ENCODE measurements at regions not wholly inside any gene's neighbourhood (a gene's known extent, or its start where the extent isn't known, plus 50 kb on each side); places are given as distances from the start of the nearest gene placed in this dataset.

DNA sequence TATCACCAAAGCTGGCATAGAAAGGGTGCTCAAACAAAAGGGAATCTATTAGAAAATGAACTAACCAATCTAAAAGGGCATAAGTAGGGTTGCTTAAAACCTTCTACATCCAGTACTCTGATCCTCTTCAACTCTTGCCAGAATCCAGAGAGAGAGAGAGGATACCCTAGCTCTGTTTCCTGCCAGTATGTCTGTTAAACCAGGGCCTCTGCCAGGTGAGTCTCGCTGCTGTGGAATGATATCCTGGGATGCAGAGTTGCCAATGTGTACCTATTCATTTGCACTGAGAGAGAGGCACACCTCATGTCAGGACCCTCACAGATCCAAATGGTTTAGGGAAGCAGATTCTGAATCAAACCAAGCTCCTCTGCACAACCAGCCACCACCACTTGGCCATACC is 79.8 kb upstream of the DYNLRB2 start:
- H2AFZ ChIP-seq: no peak overlapping the region
- intact Hi-C loops (cut with micrococcal nuclease; ENCODE audit: unreplicated experiment): no loop called here
- no peak for DNase-seq
- peaks cover 34% of the 10 kb centered on the region for H3K27me3 ChIP-seq (ENCODE audit: insufficient read depth, low read depth)
- H3K36me3 ChIP-seq (ENCODE audit: low read depth): no peaks in the 10 kb centered on the region
- no peaks in the 10 kb centered on the region for H3K9me2 ChIP-seq (ENCODE audit: insufficient read depth)
- no peak overlapping the region for H3K27ac ChIP-seq
- no peaks in the 10 kb centered on the region for H3K9me3 ChIP-seq (ENCODE audit: insufficient read depth, low read depth)
- POLR2A ChIA-PET (ENCODE audit: unreplicated experiment): no interaction called here
- H3K4me3 ChIP-seq: no peak overlapping the region
- TF ChIP-seq EZH2 (IDR thresholded peaks at IDR 0.05; ENCODE audit: low read depth) (no peak), CTCF (conservative IDR thresholded peaks at IDR 0.05) (no peak)
- no peaks in the 10 kb centered on the region for H4K20me1 ChIP-seq (ENCODE audit: insufficient read depth)
- no peaks in the 10 kb centered on the region for H3F3A ChIP-seq (ENCODE audit: insufficient read depth, low read depth)
- no peak overlapping the region for H3K4me2 ChIP-seq
- CTCF ChIA-PET: no interaction called here
- H3K4me1 ChIP-seq (replicated peaks; ENCODE audit: insufficient read depth): no peaks in the 10 kb centered on the region
- no TSS peak for BruUV-seq (replicated peaks)
- no peaks in the 10 kb centered on the region for H3K79me2 ChIP-seq (ENCODE audit: low read depth)

GRCh38 chr16:80459966-80460365 is 80.8 kb upstream of the DYNLRB2 start:
- no peaks in the 10 kb centered on the region for H4K20me1 ChIP-seq (ENCODE audit: insufficient read depth)
- H3F3A ChIP-seq (ENCODE audit: insufficient read depth, low read depth): no peaks in the 10 kb centered on the region
- no peaks in the 10 kb centered on the region for H3K9me2 ChIP-seq (ENCODE audit: insufficient read depth)
- H3K9me3 ChIP-seq (ENCODE audit: insufficient read depth, low read depth): no peaks in the 10 kb centered on the region
- DNase-seq: no peak
- ChIA-PET CTCF (no interaction called here), POLR2A (ENCODE audit: unreplicated experiment) (no interaction called here)
- BruUV-seq (replicated peaks): no TSS peak
- no peak overlapping the region for H3K4me3 ChIP-seq
- H3K4me1 ChIP-seq (replicated peaks; ENCODE audit: insufficient read depth): no peaks in the 10 kb centered on the region
- intact Hi-C loops (cut with micrococcal nuclease; ENCODE audit: unreplicated experiment): no loop called here
- no peaks in the 10 kb centered on the region for H3K79me2 ChIP-seq (ENCODE audit: low read depth)
- H3K4me2 ChIP-seq: no peak overlapping the region
- H3K36me3 ChIP-seq (ENCODE audit: low read depth): no peaks in the 10 kb centered on the region
- TF ChIP-seq CTCF (conservative IDR thresholded peaks at IDR 0.05) (no peak), EZH2 (IDR thresholded peaks at IDR 0.05; ENCODE audit: low read depth) (no peak)
- no peak overlapping the region for H2AFZ ChIP-seq
- peaks cover 31% of the 10 kb centered on the region for H3K27me3 ChIP-seq (ENCODE audit: insufficient read depth, low read depth)
- H3K27ac ChIP-seq: no peak overlapping the region

GRCh38 chr16:80459331-80459777 is 81.4 kb upstream of the DYNLRB2 start:
- Histone ChIP-seq H3K36me3 (ENCODE audit: low read depth) (no peaks in the 10 kb centered on the region), H3K27me3 (ENCODE audit: insufficient read depth, low read depth) (peaks cover 25% of the 10 kb centered on the region; the same call in 1 of the 2 replicates), H4K20me1 (ENCODE audit: insufficient read depth) (no peaks in the 10 kb centered on the region), H3F3A (ENCODE audit: insufficient read depth, low read depth) (no peaks in the 10 kb centered on the region), H3K9me3 (ENCODE audit: insufficient read depth, low read depth) (no peaks in the 10 kb centered on the region), H3K4me3 (no peak overlapping the region), H3K27ac (no peak overlapping the region), H3K9me2 (ENCODE audit: insufficient read depth) (no peaks in the 10 kb centered on the region), H2AFZ (no peak overlapping the region), H3K4me1 (replicated peaks; ENCODE audit: insufficient read depth) (no peaks in the 10 kb centered on the region), H3K4me2 (no peak overlapping the region), H3K79me2 (ENCODE audit: low read depth) (no peaks in the 10 kb centered on the region)
- intact Hi-C loops (cut with micrococcal nuclease; ENCODE audit: unreplicated experiment): no loop called here
- no peak for DNase-seq
- no peak for TF ChIP-seq EZH2 (IDR thresholded peaks at IDR 0.05; ENCODE audit: low read depth)
- BruUV-seq (replicated peaks): no TSS peak
- POLR2A ChIA-PET (ENCODE audit: unreplicated experiment): no interaction called here
- CTCF ChIA-PET: no interaction called here

GRCh38 chr16:80457871-80458270 is 82.9 kb upstream of the DYNLRB2 start:
- CTCF ChIA-PET: no interaction called here
- Histone ChIP-seq H3K9me2 (ENCODE audit: insufficient read depth) (no peaks in the 10 kb centered on the region), H3K27me3 (ENCODE audit: insufficient read depth, low read depth) (peaks cover 17% of the 10 kb centered on the region; the same call in 1 of the 2 replicates), H3K79me2 (ENCODE audit: low read depth) (no peaks in the 10 kb centered on the region), H3K9me3 (ENCODE audit: insufficient read depth, low read depth) (no peaks in the 10 kb centered on the region), H2AFZ (no peak overlapping the region), H3F3A (ENCODE audit: insufficient read depth, low read depth) (no peaks in the 10 kb centered on the region), H3K4me2 (no peak overlapping the region), H3K4me3 (no peak overlapping the region), H4K20me1 (ENCODE audit: insufficient read depth) (no peaks in the 10 kb centered on the region), H3K4me1 (replicated peaks; ENCODE audit: insufficient read depth) (no peaks in the 10 kb centered on the region), H3K36me3 (ENCODE audit: low read depth) (no peaks in the 10 kb centered on the region), H3K27ac (no peak overlapping the region)
- intact Hi-C loops (cut with micrococcal nuclease; ENCODE audit: unreplicated experiment): no loop called here
- POLR2A ChIA-PET (ENCODE audit: unreplicated experiment): no interaction called here
- no TSS peak for BruUV-seq (replicated peaks)
- no peak for TF ChIP-seq CTCF (conservative IDR thresholded peaks at IDR 0.05)
- TF ChIP-seq EZH2 (IDR thresholded peaks at IDR 0.05; ENCODE audit: low read depth): no peak
- DNase-seq: no peak

Measured in PC-9 (cell line).